SK-N-DZ (cell line): ENCODE measurements at regions not wholly inside any gene's neighbourhood (a gene's known extent, or its start where the extent isn't known, plus 50 kb on each side); places are given as distances from the start of the nearest gene placed in this dataset.
"Not testable (repeated sequence)": the region's sequence is repeated elsewhere in the genome, so short reads cannot be mapped to it uniquely, and the experiment has no call there.

Source experiments
- DNase-seq: peaks from one replicate; pipeline ENCODE4 v3.0.0-alpha.2; 2015; ENCODE audit warnings: low spot score

- DNase-seq = no peak
These were observed 335.2 kb upstream of the C2CD4B start for GRCh38 chr15:62500325-62500724.

GRCh38 chr15:62502451-62502850, 337.4 kb upstream of the C2CD4B start:
- no peak for DNase-seq

GRCh38 chr15:62503451-62503850, 338.4 kb upstream of the C2CD4B start:
- no peak for DNase-seq

GRCh38 chr15:62505762-62506161, 340.7 kb upstream of the C2CD4B start:
- DNase-seq = no peak

- no peak for DNase-seq
These were observed 341.2 kb upstream of the C2CD4B start for GRCh38 chr15:62506217-62506805.

GRCh38 chr15:62509395-62509958, 344.4 kb upstream of the C2CD4B start:
- DNase-seq = no peak

GRCh38 chr15:62510791-62511190, 345.7 kb upstream of the C2CD4B start:
- DNase-seq = no peak

- DNase-seq = no peak
These were observed 347.8 kb upstream of the C2CD4B start for GRCh38 chr15:62512904-62513303.

- DNase-seq = no peak
These were observed 348.8 kb upstream of the C2CD4B start for GRCh38 chr15:62513893-62514292.

- DNase-seq = no peak
These were observed 350.8 kb upstream of the C2CD4B start for GRCh38 chr15:62515696-62516395.

GRCh38 chr15:62517541-62517940, 352.5 kb upstream of the C2CD4B start:
- DNase-seq = no peak

- DNase-seq = not testable (repeated sequence)
These were observed 353.6 kb upstream of the C2CD4B start for GRCh38 chr15:62518666-62519065.

GRCh38 chr15:62519900-62520299, 354.8 kb upstream of the C2CD4B start:
- no peak for DNase-seq

- DNase-seq = no peak
These were observed 355.8 kb upstream of the C2CD4B start for GRCh38 chr15:62520887-62521286.

GRCh38 chr15:62521396-62521795, 356.3 kb upstream of the C2CD4B start:
- DNase-seq = no peak

- no peak for DNase-seq
These were observed 359.8 kb upstream of the C2CD4B start for GRCh38 chr15:62524848-62525247.

GRCh38 chr15:62527387-62527786, 362.3 kb upstream of the C2CD4B start:
- no peak for DNase-seq

- DNase-seq = peak; percentile 63
These were observed 363.4 kb upstream of the C2CD4B start for GRCh38 chr15:62528505-62528904.

- no peak for DNase-seq
These were observed 367.3 kb upstream of the C2CD4B start for GRCh38 chr15:62532367-62532766.

GRCh38 chr15:62533687-62534086, 368.6 kb upstream of the C2CD4B start:
- no peak for DNase-seq

- DNase-seq = no peak
These were observed 369.9 kb upstream of the C2CD4B start for GRCh38 chr15:62534996-62535395.

- no peak for DNase-seq
These were observed 374.2 kb upstream of the C2CD4B start for GRCh38 chr15:62539236-62539635.

GRCh38 chr15:62541250-62541649, 376.2 kb upstream of the C2CD4B start:
- no peak for DNase-seq
